Stimulated activated CD4-positive, alpha-beta T cell treated with anti-CD3 and anti-CD28 coated beads, Interleukin-1b, Interleukin-23, amount 100 ng/mL, for 24 hours (primary cell): ENCODE measurements at regions not wholly inside any gene's neighbourhood (a gene's known extent, or its start where the extent isn't known, plus 50 kb on each side); places are given as distances from the start of the nearest gene placed in this dataset.
"Not testable (repeated sequence)": the region's sequence is repeated elsewhere in the genome, so short reads cannot be mapped to it uniquely, and the experiment has no call there.

Experiments used
- DNase-seq, 4 experiments: peaks; one replicate each; pipeline ENCODE4 v3.0.0-alpha.2; 2020; ENCODE audit warnings: low read depth in 4 of 4, low spot score in 1 of 4

DNA sequence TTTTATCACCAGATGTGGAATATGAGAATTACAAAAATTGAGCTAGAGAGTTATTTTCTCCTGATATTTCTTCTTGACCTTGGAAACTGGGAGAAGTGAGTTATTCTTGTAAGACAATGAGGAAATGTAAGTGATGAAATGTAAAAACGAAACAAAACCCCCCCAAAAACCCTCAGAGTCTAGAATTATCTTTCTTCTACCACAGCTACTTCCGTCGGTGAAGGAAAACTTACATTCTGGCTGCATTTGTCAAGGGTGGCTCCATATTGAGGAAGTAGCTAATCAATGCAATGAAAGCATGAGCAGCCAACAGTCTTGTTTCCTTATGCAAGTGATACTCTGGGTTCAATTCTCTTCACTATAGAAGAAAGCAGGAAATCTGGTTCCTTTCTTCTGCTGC, 661.7 kb upstream of the CITED2 start:
- no peak for DNase-seq

DNA sequence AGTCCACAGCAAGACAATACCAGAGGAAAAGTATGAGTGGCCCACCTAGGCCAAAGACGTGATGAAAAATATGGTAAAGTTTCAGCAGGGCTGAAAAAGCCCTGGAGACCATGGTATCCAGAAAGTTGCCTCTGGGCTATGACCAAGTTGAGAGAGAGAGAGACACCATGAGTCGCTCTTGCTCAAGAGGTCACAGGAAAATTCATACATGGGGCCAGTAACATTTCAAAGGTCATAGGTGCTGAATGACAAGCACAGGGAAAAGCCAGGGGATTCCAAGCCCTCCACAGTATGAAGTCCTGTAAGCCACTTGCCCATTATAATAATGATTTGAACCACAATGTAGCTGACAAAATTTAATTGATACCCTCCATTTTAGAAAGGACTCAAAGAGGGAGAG, 657.7 kb upstream of the CITED2 start:
- DNase-seq, result no peak

GRCh38 chr6:140029551-140029950, 655.1 kb upstream of the CITED2 start:
- DNase-seq, result no peak

DNA sequence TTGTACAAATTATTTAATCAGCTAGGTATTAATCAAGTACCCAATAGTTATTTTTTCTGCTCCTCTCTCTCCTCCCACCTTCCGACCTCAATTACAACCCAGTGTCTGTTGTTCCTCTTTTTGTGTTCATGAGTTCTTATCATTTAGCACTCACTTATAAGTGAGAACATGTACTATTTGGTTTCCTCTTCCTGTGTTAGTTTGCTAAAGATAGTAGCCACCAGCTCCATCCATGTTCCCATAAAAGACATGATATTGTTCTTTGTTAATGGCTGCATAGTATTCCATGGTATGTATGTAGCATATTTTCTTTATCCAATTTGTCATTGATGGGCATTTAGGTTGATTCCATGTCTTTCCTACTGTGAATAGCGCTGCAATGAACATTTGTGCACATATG, 652.8 kb upstream of the CITED2 start:
- no peak for DNase-seq

DNA sequence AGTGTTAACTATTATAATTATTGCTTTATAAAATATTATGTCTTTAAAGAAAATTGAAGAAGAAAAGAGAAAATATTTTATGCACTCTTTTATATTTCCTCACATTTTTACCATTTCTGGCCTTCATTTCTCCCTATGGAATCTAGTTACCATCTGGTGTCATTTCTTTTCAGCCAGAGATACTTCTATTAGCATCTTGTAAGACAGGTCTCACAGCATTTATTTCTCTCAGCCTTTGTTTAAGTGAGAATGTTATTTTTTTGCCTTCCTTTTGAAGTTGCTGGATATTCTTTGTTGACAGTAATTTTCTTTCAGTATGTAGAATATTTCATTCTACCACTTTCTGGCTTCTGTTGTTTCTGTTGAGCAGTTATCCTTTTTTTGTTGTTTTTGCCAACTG, 652.1 kb upstream of the CITED2 start:
- DNase-seq, result no peak

GRCh38 chr6:140025171-140025570, 650.7 kb upstream of the CITED2 start:
- no peak for DNase-seq

GRCh38 chr6:140020207-140020791, 645.9 kb upstream of the CITED2 start:
- no peak for DNase-seq

DNA sequence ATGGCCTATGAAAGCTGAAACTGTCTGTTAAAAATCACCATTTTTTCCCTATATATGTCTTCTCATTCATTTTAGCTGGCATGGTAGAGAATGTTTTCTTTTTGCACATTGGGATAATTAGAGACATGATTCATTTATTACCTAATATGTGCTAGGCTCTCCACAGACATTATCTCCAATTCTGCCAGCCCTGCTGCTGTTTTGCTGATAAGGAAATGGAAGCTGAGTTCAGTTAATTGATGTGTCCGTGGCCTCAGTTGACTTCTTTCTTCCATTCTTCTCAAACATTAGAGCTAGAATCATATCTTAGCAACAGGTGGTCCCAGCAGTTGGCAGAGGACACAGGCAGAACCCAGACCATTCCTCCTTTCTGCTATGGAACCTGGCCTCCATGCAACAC, 644.1 kb upstream of the CITED2 start:
- DNase-seq, result no peak

DNA sequence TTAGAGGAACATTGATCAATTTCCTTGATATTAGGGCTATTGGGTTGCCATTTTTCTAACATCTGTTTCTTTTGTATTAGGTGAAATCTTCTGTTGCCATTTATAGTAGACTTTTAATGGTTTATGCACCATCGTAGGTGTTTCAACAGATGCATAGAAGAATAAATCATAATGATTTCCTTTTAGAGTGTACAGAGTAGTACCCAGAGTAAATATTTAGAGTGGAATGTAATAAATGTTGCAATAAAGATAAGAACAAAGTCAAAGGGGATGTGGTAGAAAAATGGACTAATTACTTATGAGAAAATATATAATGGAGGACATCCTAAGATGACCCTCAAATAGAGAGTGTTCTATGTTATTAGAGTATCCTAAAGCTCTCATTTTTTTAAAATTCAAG, 643.0 kb upstream of the CITED2 start:
- no peak for DNase-seq

DNA sequence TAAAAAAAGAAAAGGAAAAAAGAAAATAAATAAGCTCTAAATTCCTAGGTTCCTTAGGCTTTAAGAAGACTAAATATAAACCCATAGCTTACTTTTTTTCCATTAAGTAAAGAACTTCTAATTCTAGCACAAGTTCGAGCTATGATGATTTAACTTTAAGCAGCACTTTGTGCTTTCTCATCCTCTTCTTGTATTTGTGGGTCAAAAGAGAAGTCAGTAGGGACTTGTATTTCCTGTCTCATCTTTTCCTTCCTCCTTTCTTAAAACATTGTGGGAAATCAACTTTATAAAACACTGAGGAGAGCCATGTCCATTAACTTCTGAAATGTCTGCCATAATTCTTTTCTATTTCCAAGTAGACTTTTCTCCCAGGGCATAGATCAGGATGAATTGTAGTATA, 637.7 kb upstream of the CITED2 start:
- DNase-seq, result no peak

- DNase-seq, result no peak
Observed at GRCh38 chr6:140011537-140011936, 637.1 kb upstream of the CITED2 start.

DNA sequence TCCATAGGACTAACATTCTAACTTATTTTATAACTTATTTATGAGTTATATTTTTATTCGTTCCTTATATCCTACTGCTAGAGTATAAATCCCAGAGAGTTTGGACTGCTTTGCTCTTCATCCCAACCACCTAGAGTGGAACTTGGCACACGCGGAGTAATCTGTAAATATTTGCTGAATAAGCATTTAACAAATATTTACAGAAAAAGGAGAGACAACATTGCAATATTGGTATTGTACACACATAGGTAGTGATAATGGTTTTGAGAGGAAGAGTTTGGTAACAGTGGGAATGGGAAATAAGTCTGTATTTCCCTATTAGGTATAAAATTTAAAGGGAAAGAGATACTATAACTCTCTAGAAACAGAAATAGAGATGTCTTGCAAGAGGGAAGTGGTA, 634.8 kb upstream of the CITED2 start:
- no peak for DNase-seq

GRCh38 chr6:140007525-140007924, 633.1 kb upstream of the CITED2 start:
- no peak for DNase-seq

DNA sequence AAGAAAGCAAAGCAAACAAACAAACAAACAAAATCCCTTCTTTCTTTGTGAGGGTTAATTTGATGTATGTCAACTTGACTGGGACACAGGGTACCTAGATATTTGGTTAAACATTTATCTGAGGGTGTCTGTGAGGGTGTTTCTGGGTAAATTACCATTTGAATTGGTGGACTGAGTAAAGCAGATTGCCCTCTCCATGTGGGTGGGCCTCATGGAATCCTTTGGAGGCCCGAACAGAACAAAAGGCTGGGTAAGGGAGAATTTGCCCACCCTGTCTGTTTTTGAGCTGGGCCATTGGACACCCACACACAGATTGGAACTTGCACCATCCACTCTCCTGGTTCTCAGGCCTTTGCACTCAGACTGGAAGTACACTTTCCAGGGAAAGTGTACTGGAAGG, 628.8 kb upstream of the CITED2 start:
- no peak for DNase-seq

DNA sequence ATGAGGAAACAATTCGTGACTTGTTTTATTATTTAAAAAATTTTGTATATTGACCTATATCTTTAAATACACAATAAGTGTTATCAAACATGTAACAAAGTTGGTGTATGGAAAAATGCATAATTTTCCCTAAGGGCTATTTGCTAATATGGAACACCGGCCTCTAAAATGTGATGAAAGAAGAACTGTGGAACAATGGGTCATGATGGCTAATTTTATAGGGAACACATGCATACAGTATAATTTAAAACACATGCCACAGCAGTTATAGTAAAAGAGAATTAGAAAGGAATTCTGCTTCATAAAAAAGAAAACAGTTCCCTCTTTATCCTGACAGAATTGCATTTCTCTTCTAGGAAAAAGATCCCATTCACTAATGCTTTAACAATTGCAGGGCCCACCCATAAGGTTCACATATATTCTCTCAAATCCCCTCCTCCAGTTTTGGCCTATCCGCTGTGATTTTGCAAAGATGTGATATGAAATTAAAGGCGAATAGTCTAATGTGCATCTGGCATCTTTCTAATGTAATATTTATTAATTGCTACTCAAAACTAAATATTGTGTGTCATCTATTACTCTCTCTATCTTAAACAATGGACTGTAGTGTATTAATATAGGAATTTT, 628.1 kb upstream of the CITED2 start:
- DNase-seq, result no peak

- DNase-seq, result no peak
Observed at GRCh38 chr6:140001821-140002341, 627.4 kb upstream of the CITED2 start.

GRCh38 chr6:140001005-140001404, 626.6 kb upstream of the CITED2 start:
- DNase-seq, result no peak

DNA sequence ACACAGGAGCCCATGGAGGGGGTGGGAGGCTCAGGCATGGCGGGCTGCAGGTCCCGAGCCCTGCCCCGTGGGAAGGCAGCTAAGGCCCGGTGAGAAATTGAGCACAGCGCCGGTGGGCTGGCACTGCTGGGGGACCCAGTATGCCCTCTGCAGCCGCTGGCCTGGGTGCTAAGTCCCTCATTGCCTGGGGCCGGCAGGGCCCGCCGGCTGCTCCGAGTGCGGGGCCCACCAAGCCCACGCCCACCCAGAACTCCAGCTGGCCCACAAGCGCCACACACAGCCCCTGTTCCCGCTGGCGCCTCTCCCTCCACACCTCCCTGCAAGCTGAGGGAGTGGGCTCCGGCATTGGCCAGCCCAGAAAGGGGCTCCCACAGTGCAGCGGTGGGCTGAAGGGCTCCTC, 625.2 kb upstream of the CITED2 start:
- DNase-seq, result not testable (repeated sequence)

DNA sequence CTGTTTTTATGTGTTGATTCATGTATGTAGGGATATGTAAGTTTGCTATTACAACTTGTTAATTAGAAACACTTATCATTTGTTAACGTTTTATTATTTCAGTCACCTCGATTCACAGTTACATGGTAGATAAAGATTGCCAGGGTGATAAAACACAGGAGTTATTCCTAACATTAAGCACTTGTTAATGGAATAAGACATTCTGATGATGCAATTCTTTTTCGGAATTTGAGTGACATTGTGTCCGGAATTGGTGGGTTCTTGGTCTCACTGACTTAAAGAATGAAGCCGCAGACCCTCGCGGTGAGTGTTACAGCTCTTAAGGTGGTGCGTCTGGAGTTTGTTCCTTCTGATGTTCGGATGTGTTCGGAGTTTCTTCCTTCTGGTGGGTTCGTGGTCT, 624.0 kb upstream of the CITED2 start:
- DNase-seq, result not testable (repeated sequence)

GRCh38 chr6:139996253-139996834, 621.9 kb upstream of the CITED2 start:
- DNase-seq, result no peak

- DNase-seq, result no peak
Observed at GRCh38 chr6:139994998-139995397, 620.5 kb upstream of the CITED2 start.

- no peak for DNase-seq
Observed at GRCh38 chr6:139990856-139991465, 616.5 kb upstream of the CITED2 start.
